Spinal cord (tissue), 9 donors: ENCODE measurements at regions not wholly inside any gene's neighbourhood (a gene's known extent, or its start where the extent isn't known, plus 50 kb on each side); places are given as distances from the start of the nearest gene placed in this dataset.

ENCODE experiments used
- DNase-seq, 6 donors: peaks; one replicate each; pipeline versions ENCODE4 v3.0.0 to v3.0.0-alpha.2; 2013 to 2015; ENCODE audit warnings: low spot score in 6 of 6, low read depth in 4 of 6
- H3K27ac ChIP-seq: one replicate; pipeline ENCODE4 v1.5.1; 2013; ENCODE audit warnings: low read depth, low read length, control low read depth
- H3K27me3 ChIP-seq: one replicate; pipeline ENCODE4 v1.6.1; 2013; ENCODE audit warnings: low read length; ENCODE audit not compliant: control insufficient read depth, insufficient read depth
- H3K36me3 ChIP-seq: one replicate; pipeline ENCODE4 v1.6.1; 2013; ENCODE audit warnings: low read length; ENCODE audit not compliant: control insufficient read depth, insufficient read depth
- H3K4me1 ChIP-seq: one replicate; pipeline ENCODE4 v1.6.1; 2013; ENCODE audit warnings: low read length; ENCODE audit not compliant: control insufficient read depth, insufficient read depth
- H3K4me3 ChIP-seq: one replicate; pipeline ENCODE4 v1.5.1; 2013; ENCODE audit warnings: low read depth, low read length, control low read depth
- H3K9me3 ChIP-seq: one replicate; pipeline ENCODE4 v1.6.1; 2013; ENCODE audit warnings: low read length; ENCODE audit not compliant: control insufficient read depth, insufficient read depth
- WGBS: methylation state at CpG from one replicate; pipeline ENCODE4 v1.1.5; 2013; ENCODE audit warnings: missing lambda C conversion rate; ENCODE audit not compliant: insufficient coverage; 5-methylcytosine and 5-hydroxymethylcytosine counted together
- donor health status: healthy.

DNA sequence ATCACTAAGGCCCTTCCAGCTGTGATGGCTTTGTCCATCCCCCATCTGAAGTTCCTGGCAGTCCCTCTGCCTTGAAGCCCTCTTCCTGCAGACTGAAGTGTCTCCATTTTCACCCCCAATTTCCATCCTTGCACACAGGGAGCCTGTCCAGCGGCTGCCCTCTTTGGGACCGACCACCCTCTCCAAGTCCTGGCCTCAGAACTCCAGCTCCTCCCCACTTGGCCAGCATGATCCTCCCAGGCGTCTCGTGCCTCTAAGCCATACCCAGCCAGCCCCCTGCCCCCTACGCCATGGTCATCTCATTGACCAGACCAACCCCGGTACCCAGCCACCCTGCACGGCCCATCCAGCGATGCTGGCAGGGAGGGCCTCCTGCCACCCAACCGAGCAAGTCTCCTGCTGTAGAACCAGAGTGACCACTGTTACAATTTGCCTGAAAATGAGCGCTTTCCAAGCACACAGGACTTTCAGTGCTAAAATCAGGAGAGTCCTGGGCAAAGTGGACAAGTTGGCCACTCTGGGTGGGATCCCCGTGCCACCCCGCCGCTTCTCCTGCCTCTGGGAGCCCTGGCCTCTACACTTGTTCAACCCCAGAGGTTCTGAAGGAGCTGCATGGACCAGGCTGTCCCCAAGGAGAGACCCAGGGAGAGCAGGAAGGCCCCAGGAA lies 362.0 kb downstream of the SEC14L1 start:
- no peak for DNase-seq
- H3K4me1 ChIP-seq: peaks cover 13% of the 10 kb centered on the region
- H3K9me3 ChIP-seq: no peaks in the 10 kb centered on the region
- peaks cover 37% of the 10 kb centered on the region for H3K36me3 ChIP-seq
- no peak overlapping the region for H3K27ac ChIP-seq
- H3K4me3 ChIP-seq: no peak overlapping the region
- no peaks in the 10 kb centered on the region for H3K27me3 ChIP-seq
- WGBS: 84% methylated on average over 13 of the region's 13 CpGs

DNA sequence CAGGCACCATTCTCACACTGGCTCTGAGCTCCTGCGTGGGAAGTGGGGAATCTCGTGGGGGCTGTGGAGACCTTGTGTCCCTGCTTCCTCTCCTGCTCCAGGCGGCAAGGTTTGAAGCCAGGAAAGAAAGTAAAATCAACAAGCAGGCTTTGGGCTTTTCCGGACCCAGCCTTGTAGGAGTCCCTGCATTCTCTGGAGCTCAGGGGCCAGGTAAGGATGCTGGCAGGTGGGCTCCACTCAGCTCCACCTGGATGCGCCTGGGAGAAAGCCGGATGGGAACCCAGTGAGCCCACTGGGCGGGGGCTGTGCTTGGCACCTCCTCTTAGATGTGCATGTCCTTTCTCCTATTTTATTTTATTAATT lies 362.5 kb downstream of the SEC14L1 start:
- Histone ChIP-seq H3K4me3 (no peak overlapping the region), H3K36me3 (peaks cover 32% of the 10 kb centered on the region), H3K4me1 (peaks cover 13% of the 10 kb centered on the region), H3K9me3 (no peaks in the 10 kb centered on the region), H3K27ac (no peak overlapping the region), H3K27me3 (no peaks in the 10 kb centered on the region)
- 93% methylated on average over 5 of the region's 7 CpGs for whole genome bisulfite sequencing
- DNase-seq: no peak

DNA sequence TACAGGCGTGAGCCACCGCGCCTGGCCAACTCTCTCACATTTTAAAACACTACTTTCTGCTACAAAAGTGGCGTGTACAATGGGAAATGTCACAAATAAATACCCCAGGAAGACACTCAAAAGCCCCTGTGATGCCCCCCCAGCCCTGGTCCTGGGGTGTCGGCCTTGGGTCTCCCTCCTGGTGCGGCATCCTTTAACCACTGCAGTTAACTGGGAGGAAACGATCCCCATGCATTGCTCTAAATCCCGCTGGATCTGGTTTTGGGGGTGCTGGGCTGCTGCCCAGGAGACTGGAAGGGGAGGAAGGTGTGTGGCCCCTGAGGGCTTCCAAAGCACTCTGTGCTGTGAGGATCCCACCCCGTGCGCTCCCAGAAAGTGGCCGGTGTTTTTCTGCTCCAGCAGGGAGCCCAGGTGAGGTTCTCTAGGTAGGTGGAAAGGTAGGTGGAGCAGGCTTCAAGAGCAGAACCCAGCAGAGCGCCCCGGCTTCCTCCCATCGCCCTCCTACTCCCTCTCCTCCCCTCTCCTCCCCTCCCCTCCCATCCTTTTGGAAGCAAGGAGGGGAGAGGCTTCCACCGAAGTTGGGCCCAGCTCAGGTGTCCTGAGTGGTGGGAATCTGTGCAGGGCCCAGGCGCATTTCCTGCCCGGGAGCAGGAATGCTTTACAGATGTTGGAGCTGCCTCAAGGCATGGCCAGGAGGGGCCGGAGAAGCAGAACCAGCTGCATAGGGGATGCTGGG lies 363.3 kb downstream of the SEC14L1 start:
- no peaks in the 10 kb centered on the region for H3K9me3 ChIP-seq
- H3K36me3 ChIP-seq: peaks cover 24% of the 10 kb centered on the region
- peaks cover 13% of the 10 kb centered on the region for H3K4me1 ChIP-seq
- no peak for DNase-seq
- 80% methylated on average over 12 of the region's 18 CpGs for WGBS
- H3K27me3 ChIP-seq: no peaks in the 10 kb centered on the region
- H3K4me3 ChIP-seq: no peak overlapping the region
- no peak overlapping the region for H3K27ac ChIP-seq

DNA sequence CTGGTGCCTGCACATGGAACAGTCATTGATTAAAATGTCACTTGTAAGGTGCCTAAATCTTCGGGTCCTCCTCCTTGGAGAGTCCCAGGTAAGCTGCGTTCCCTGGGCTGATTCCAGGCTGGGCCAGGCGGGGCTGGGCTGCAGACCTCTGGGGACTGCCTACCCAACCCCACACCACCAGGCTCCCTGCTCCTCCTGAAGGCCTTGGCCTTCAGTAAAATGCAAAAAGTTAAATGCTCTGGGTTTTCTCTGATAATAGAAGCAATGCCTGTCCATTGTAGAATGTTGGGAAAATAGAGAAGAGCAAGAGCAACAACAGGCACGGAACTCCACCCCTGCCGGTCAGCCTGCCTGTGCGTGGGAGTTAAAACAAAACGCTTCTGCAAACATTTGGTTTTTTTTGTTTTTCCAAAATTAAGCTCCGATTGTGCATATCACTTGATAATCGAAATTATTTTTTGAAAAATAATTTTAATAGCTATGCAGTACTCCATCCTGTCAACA lies 363.9 kb downstream of the SEC14L1 start:
- no peak for DNase-seq
- H3K27ac ChIP-seq: no peak overlapping the region
- H3K9me3 ChIP-seq: no peaks in the 10 kb centered on the region
- peaks cover 13% of the 10 kb centered on the region for H3K4me1 ChIP-seq
- H3K27me3 ChIP-seq: no peaks in the 10 kb centered on the region
- H3K36me3 ChIP-seq: peaks cover 18% of the 10 kb centered on the region
- no peak overlapping the region for H3K4me3 ChIP-seq
- WGBS: 71% methylated on average over 5 of the region's 9 CpGs

DNA sequence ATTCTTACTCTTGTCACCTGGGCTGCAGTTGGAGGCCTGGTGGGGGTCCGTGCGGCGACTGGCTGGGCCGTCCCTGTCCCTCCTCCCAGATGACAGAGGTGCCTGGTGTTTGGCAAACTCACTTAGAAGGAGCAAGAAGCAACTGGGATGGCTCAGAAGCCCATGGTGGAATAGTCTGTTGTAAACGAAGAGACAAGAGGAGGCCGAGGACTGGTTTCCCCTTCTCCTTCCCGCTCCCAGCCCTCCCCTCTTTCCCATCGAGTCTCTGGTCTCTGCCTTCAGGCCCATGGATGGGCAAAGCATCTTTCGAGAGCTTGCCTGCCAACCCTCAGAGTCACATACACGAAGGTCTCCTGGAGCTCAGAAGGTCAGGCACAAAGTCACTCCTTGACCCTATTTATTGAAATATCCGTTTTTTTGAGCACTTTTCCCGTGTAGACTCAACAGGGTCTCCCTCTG lies 364.4 kb downstream of the SEC14L1 start:
- DNase-seq: no peak
- 79% methylated on average over 8 of the region's 12 CpGs for WGBS

DNA sequence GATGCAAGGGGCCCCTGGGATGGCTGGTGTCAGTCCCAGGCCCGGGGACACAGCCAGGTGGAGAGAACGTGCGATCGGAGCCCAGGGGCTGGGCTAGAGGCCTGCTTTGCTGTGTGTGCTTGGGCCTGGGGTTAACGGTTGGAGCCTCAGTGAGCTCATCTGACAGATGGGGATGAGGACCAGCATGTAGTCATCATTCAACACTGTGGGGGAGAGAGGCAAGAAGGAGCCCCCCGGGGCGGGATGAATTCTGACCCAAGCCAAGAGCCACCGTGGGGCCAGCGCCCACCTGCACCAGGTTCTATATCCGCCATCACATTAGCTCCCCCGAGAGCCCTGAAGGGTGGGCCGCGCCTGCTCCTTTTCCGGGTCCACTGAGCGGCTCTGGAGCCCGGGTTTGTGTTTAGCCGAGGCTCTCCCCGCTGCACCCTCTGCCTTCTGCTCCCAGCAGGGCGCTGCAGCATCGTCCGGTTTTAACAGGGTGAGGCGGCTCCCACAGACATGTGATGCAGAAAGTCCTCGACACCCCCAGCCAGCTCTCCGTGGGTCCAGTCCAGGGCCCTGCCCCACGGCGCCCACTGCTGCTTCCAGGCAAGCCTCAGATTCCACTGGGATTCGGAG lies 365.7 kb downstream of the SEC14L1 start:
- H3K4me1 ChIP-seq: peaks cover 13% of the 10 kb centered on the region
- H3K4me3 ChIP-seq: no peak overlapping the region
- DNase-seq: no peak
- no peak overlapping the region for H3K27ac ChIP-seq
- H3K9me3 ChIP-seq: peaks cover 5% of the 10 kb centered on the region
- peaks cover 12% of the 10 kb centered on the region for H3K36me3 ChIP-seq
- H3K27me3 ChIP-seq: no peaks in the 10 kb centered on the region
- 70% methylated on average over 26 of the region's 27 CpGs for whole genome bisulfite sequencing

More for the DNA sequence above, 364.4 kb downstream of the SEC14L1 start:
- no peaks in the 10 kb centered on the region for H3K9me3 ChIP-seq
- no peaks in the 10 kb centered on the region for H3K27me3 ChIP-seq
- H3K27ac ChIP-seq: no peak overlapping the region
- peaks cover 13% of the 10 kb centered on the region for H3K36me3 ChIP-seq
- H3K4me3 ChIP-seq: no peak overlapping the region
- H3K4me1 ChIP-seq: peaks cover 13% of the 10 kb centered on the region

DNA sequence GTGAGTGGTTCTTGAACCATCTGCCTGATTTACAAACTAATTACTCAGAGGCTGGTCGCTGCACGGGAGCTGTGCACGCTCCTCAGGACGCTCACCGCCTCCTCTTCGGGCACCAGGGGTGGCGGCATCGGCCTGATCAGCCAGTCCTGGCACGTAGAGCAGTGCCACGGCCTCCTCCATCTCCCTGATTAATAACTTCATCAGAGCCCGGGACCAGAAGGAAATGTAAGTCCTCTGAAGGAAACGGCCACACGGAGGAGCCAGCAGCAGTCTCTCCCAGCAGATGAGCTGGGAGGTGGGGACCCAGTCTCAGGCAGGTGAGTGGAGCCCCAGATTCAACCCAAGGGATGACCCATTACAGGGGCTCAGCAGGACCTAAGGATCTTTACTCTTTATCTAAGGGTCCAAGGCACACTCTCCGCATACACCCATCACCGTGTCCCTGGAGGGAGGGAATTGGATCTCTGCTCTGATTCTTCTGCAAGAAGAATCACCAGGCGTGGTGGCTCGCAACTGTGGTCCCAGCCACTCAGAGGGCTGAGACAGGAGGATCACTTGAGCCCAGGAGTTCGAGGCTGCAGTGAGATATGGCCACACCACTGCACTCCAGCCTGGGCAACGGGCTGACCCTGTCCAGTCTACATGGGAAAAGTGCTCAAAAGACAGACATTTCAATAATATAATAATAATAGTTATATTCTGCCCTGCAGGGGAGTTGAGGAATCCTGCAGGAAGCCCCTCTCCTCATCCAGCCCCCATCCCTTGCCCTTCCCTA lies 366.5 kb downstream of the SEC14L1 start:
- Histone ChIP-seq H3K27me3 (no peaks in the 10 kb centered on the region), H3K4me1 (peaks cover 13% of the 10 kb centered on the region), H3K9me3 (peaks cover 5% of the 10 kb centered on the region), H3K36me3 (peaks cover 6% of the 10 kb centered on the region), H3K4me3 (no peak overlapping the region), H3K27ac (no peak overlapping the region)
- peak in 2 of 6 donors; percentile 45 to 92 for DNase-seq
- WGBS: 24% methylated on average over 17 of the region's 19 CpGs

DNA sequence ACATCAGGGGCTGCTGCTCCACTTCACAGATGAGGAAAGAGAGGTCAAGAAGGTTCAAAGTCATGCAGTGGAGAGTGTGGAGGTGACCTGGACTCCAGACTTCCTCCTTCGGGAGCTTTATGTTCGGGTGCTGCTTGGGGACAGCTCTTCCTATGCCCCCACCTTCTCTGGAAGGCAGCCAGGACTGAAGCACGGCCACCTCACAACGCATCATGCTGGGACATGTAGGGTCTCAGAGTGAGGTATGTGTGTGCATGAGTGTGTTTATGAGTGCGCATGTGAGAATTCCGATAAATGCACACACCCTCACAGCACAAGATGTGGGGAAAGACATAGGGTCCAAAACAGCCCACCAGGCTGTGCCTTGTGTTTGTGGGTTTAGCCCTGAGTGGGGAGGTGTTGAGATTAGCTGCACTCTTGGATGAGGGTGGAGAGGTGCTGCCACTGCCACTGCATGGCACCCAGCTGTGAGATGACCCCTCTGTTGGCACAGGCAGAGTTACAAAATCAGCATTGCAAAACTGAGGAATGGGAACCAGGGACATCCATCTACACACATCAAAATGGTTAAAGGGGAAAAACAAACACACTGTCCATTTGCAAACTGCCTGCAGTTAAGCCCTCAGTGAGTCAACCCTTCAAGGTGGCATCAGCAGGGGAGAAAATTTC lies 367.4 kb downstream of the SEC14L1 start:
- Histone ChIP-seq H3K36me3 (no peaks in the 10 kb centered on the region), H3K27ac (no peak overlapping the region), H3K4me1 (peaks cover 13% of the 10 kb centered on the region), H3K9me3 (peaks cover 5% of the 10 kb centered on the region), H3K4me3 (no peak overlapping the region), H3K27me3 (no peaks in the 10 kb centered on the region)
- no peak for DNase-seq
- WGBS: 80% methylated on average over 1 of the region's 6 CpGs

DNA sequence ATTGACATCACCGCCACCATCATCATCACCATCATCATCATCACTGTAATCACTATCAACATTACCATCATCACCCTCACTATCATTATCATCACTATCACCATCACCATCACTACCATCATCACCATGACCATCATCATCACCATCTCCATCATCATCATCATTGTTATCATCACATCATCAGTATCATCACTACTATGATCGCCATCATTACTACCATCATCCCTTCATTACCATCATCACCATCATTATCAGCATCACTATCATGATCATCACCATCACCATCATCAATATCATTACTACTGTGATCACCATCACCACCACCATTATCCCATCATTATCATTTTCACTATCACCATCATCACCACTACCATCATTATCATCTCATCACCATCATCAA lies 368.3 kb downstream of the SEC14L1 start:
- DNase-seq: no peak
- Histone ChIP-seq H3K27ac (no peak overlapping the region), H3K27me3 (no peaks in the 10 kb centered on the region), H3K9me3 (peaks cover 5% of the 10 kb centered on the region), H3K36me3 (no peaks in the 10 kb centered on the region), H3K4me3 (no peak overlapping the region), H3K4me1 (peaks cover 13% of the 10 kb centered on the region)
- 100% methylated on average over 2 of the region's 2 CpGs for WGBS
